Gastrocnemius medialis (tissue), 4 donors: ENCODE measurements at regions not wholly inside any gene's neighbourhood (a gene's known extent, or its start where the extent isn't known, plus 50 kb on each side); places are given as distances from the start of the nearest gene placed in this dataset.

Experiments used
- ATAC-seq, 2 donors: fragments of 150-250 bp; one replicate each; pipeline ENCODE4 v1.9.1; 2016
- DNase-seq, 2 donors: peaks; one replicate each; pipeline ENCODE4 v3.0.0-alpha.2; 2019
- H3K27ac ChIP-seq, 4 donors: fragments of 200-600 bp; sonication (generic); 1 replicate in 1 of 4; 2 replicates in 3 of 4; pipeline ENCODE4 v1.5.1; 2016 to 2018; ENCODE audit warnings: mild to moderate bottlenecking in 2 of 4, moderate library complexity in 1 of 4
- H3K27me3 ChIP-seq, 3 donors: fragments of 200-600 bp; sonication (generic) in 2 of 3; 1 replicate in 1 of 3; 2 replicates in 2 of 3; pipeline versions ENCODE4 v1.5.1 to v1.6.0; 2016 to 2019; ENCODE audit warnings: mild to moderate bottlenecking in 1 of 3, moderate library complexity in 1 of 3
- H3K36me3 ChIP-seq, 2 donors: fragments of 200-600 bp; sonication (generic) in 1 of 2; one replicate each; pipeline ENCODE4 v1.5.1; 2017 to 2018
- H3K4me1 ChIP-seq, 2 donors: fragments of 200-600 bp; sonication (generic) in 1 of 2; one replicate each; pipeline ENCODE4 v1.5.1; 2016 to 2017; ENCODE audit warnings: mild to moderate bottlenecking in 2 of 2
- H3K4me3 ChIP-seq, 4 donors: fragments of 200-600 bp; sonication (generic) in 3 of 4; 1 replicate in 1 of 4; 2 replicates in 3 of 4; pipeline ENCODE4 v1.5.1; 2016 to 2019; ENCODE audit warnings: mild to moderate bottlenecking in 2 of 4
- H3K9me3 ChIP-seq, 3 donors: fragments of 200-600 bp; sonication (generic) in 2 of 3; 1 replicate in 1 of 3; 2 replicates in 2 of 3; pipeline ENCODE4 v1.5.1; 2016 to 2019
- POLR2A ChIP-seq, 2 donors: fragments of 450-650 bp; IDR thresholded peaks; one replicate each; pipeline ENCODE4 v1.6.1; 2017; ENCODE audit warnings: antibody characterized with exemption in 2 of 2, mild to moderate bottlenecking in 2 of 2, moderate library complexity in 2 of 2
- in situ Hi-C, 4 donors: fragments of 200-750 bp; cut with MboI; loops; one replicate each; pipeline versions ENCODE4 v1.15.0 to v1.8.0; 2017; ENCODE audit warnings: low sequenced_read_pairs in 4 of 4
- intact Hi-C: fragments of 100-400 bp; cut with DNase I; formaldehyde crosslinking; loops from one replicate; pipeline ENCODE4 v1.15.1; 2023; ENCODE audit warnings: low total_unique reads
- TF ChIP-seq, protein P1 (sequence below), 5 experiments: fragments of 450-650 bp in 3 of 5; fragments of 200-600 bp in 2 of 5; sonication (generic) in 2 of 5; IDR thresholded peaks in 4 of 5; conservative IDR thresholded peaks in 1 of 5; 1 replicate in 4 of 5; 2 replicates in 1 of 5; pipeline ENCODE4 v1.5.1; 2016 to 2019; ENCODE audit warnings: antibody characterized with exemption in 5 of 5, mild to moderate bottlenecking in 3 of 5, moderate library complexity in 3 of 5

DNA sequence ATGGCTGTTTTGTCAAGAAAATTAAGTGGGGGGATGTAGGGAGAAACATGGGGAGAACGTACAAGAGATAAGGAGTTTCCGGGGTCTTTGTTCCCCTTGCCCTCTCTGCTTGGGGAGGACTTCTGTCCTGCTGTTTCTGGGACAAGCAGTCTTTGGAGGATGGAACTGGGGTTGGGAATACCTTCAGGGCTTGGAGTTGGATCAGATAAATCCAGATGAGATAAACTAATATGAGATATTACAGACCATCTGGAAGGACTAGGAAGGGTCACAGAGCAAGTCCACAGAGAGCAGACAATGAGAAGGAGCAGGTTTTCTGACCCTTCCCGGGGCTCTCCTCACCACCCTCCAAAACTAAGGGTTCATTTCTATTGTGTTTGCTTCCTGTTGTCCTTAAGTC, 237.5 kb downstream of the TSHZ3 start:
- Histone ChIP-seq H3K9me3 (no peaks in the 10 kb centered on the region), H3K4me1 (no peaks in the 10 kb centered on the region), H3K4me3 (no peak overlapping the region), H3K36me3 (no peaks in the 10 kb centered on the region), H3K27me3 (peaks cover 0 to 5% (median 0%) of the 10 kb centered on the region in 3 donors), H3K27ac (no peak overlapping the region)
- no peak for TF ChIP-seq POLR2A (IDR thresholded peaks at IDR 0.05)
- DNase-seq (no peak), ATAC-seq (no peak)
- in situ Hi-C loops (no loop called here), intact Hi-C loops (no loop called here)

DNA sequence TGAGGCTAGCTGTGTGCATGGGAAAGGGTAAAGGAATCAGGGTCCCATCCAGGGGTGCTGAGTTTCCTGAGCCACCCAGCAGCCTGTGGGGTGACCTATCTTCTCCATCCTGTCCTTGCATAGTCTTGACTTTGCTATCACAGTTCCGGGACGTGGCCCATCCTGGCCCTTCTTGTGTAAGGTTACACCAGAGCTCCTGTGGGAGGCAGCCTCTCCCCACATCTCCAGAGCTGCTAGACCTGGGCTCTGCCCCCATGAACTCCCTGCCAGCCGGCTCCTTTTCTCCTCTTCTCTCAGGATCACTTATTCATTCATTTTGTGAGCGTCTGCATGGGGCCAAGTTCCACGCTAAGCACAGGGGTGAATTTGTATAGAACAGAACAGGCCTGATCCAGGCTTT, 238.9 kb downstream of the TSHZ3 start:
- Histone ChIP-seq H3K9me3 (no peaks in the 10 kb centered on the region), H3K4me1 (no peaks in the 10 kb centered on the region), H3K27ac (no peak overlapping the region), H3K36me3 (no peaks in the 10 kb centered on the region), H3K27me3 (peaks cover 0 to 5% (median 0%) of the 10 kb centered on the region in 3 donors), H3K4me3 (no peak overlapping the region)
- no peak for ATAC-seq
- in situ Hi-C loops: no loop called here
- intact Hi-C loops: no loop called here
- TF ChIP-seq, protein P1, sequence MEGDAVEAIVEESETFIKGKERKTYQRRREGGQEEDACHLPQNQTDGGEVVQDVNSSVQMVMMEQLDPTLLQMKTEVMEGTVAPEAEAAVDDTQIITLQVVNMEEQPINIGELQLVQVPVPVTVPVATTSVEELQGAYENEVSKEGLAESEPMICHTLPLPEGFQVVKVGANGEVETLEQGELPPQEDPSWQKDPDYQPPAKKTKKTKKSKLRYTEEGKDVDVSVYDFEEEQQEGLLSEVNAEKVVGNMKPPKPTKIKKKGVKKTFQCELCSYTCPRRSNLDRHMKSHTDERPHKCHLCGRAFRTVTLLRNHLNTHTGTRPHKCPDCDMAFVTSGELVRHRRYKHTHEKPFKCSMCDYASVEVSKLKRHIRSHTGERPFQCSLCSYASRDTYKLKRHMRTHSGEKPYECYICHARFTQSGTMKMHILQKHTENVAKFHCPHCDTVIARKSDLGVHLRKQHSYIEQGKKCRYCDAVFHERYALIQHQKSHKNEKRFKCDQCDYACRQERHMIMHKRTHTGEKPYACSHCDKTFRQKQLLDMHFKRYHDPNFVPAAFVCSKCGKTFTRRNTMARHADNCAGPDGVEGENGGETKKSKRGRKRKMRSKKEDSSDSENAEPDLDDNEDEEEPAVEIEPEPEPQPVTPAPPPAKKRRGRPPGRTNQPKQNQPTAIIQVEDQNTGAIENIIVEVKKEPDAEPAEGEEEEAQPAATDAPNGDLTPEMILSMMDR (IDR thresholded peaks at IDR 0.05 in 4 of 5, conservative IDR thresholded peaks at IDR 0.05 in 1 of 5): no peak
- TF ChIP-seq POLR2A (IDR thresholded peaks at IDR 0.05): no peak
- DNase-seq: no peak

DNA sequence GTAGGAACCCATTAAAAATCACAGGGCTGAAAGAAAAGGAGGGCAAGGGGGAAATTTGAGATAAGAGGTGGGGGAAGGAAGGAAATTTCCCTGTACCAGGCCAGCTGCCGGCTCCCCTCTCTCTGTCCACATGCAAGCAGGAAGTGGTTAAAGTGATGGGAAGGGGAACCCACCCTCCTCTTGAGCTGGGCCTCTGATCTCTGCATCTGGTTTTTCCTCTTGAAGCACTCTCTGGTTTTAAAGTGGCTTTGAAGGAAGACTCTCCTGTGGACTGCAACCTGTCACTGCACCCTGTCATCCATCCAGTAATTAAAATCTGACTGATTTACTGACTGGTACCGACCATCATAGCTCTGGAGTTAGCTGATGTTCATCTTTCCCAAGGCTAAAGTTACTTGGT, 239.6 kb downstream of the TSHZ3 start:
- Histone ChIP-seq H3K27me3 (peaks cover 0 to 5% (median 0%) of the 10 kb centered on the region in 3 donors), H3K4me1 (no peaks in the 10 kb centered on the region), H3K9me3 (no peaks in the 10 kb centered on the region), H3K36me3 (no peaks in the 10 kb centered on the region), H3K4me3 (no peak overlapping the region), H3K27ac (no peak overlapping the region)
- intact Hi-C loops (no loop called here), in situ Hi-C loops (no loop called here)
- TF ChIP-seq POLR2A (IDR thresholded peaks at IDR 0.05): no peak
- TF ChIP-seq, protein P1 (IDR thresholded peaks at IDR 0.05 in 4 of 5, conservative IDR thresholded peaks at IDR 0.05 in 1 of 5): no peak
- no peak for ATAC-seq
- no peak for DNase-seq

DNA sequence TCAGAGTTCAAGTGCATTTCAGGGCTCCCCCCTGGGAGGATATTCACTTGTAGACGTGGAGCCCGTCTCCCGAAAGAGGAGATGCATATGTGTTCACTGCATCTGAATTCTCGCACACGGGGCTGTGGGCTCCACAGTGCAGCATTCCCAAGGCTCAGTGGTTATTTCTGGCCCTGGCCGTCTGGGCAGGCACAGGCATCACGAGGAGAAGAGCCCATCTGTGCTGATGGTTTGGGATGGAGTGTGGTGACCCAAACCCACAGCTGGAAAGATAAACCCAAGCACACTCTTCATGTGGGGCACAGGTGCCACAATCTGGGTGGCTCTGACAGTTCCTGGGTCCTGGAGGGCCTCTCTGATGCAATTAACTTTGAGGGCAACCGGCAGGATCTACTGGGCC, 242.1 kb downstream of the TSHZ3 start:
- TF ChIP-seq, protein P1 (IDR thresholded peaks at IDR 0.05 in 4 of 5, conservative IDR thresholded peaks at IDR 0.05 in 1 of 5): no peak
- no peak for TF ChIP-seq POLR2A (IDR thresholded peaks at IDR 0.05)
- intact Hi-C loops: no loop called here

DNA sequence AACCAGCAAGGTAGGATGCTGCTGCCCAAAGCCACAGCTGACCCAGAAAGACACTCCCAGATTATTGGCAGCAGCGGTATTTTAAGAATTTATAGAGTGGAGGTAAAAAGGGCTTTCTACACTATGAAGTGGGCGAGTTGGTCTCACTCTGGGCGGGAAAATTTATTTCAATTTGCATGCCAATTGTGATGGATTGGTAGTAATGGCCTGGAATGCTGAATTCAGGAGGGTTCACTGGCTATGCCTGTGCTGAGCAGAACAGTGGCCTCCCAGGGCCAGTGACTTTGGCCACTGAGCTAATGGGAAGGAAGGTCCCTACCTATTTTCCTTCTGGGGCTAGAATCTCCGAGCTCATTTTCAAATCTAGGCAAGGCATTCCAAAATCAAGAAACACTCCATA, 243.5 kb downstream of the TSHZ3 start:
- no peaks in the 10 kb centered on the region for H3K36me3 ChIP-seq
- no peaks in the 10 kb centered on the region for H3K9me3 ChIP-seq
- TF ChIP-seq POLR2A (IDR thresholded peaks at IDR 0.05): no peak
- TF ChIP-seq, protein P1 (IDR thresholded peaks at IDR 0.05 in 4 of 5, conservative IDR thresholded peaks at IDR 0.05 in 1 of 5): no peak
- H3K27me3 ChIP-seq: no peaks in the 10 kb centered on the region
- ATAC-seq (no peak), DNase-seq (no peak)
- intact Hi-C loops (no loop called here), in situ Hi-C loops (no loop called here)
- no peak overlapping the region for H3K4me3 ChIP-seq
- no peaks in the 10 kb centered on the region for H3K4me1 ChIP-seq
- H3K27ac ChIP-seq: no peak overlapping the region

More for the DNA sequence above, 242.1 kb downstream of the TSHZ3 start:
- DNase-seq (no peak), ATAC-seq (no peak)
- H3K27me3 ChIP-seq: no peaks in the 10 kb centered on the region
- no peaks in the 10 kb centered on the region for H3K4me1 ChIP-seq
- in situ Hi-C loops: no loop called here
- H3K9me3 ChIP-seq: no peaks in the 10 kb centered on the region
- H3K4me3 ChIP-seq: no peak overlapping the region
- no peaks in the 10 kb centered on the region for H3K36me3 ChIP-seq
- no peak overlapping the region for H3K27ac ChIP-seq
